ENCODE measurements at regions not wholly inside any gene's neighbourhood (a gene's known extent, or its start where the extent isn't known, plus 50 kb on each side); places are given as distances from the start of the nearest gene placed in this dataset.

GRCh38 chr19:29390742-29391141, 135.1 kb upstream of the VSTM2B start:
- TF ChIP-seq CTCF (conservative IDR thresholded peaks at IDR 0.05; ENCODE audit: low read length) (no peak), EZH2phosphoT487 (IDR thresholded peaks at IDR 0.05; ENCODE audit: borderline replicate concordance, low read depth, low read length) (no peak)
